Kidney (tissue), 13 donors: ENCODE measurements at regions not wholly inside any gene's neighbourhood (a gene's known extent, or its start where the extent isn't known, plus 50 kb on each side); places are given as distances from the start of the nearest gene placed in this dataset.

Experiments used
- DNase-seq, 5 donors: peaks; one replicate each; pipeline ENCODE4 v3.0.0-alpha.2; 2013 to 2020
- FAIRE-seq: peaks from 2 replicates; lab custom pipeline; 2012; peaks lifted over from hg19 to GRCh38; lab: Jason Lieb, UNC
- H3K27ac ChIP-seq, 2 donors: one replicate each; pipeline ENCODE4 v1.7.0; 2013; ENCODE audit warnings: low read depth in 2 of 2, low read length in 2 of 2, inconsistent platforms in 1 of 2
- H3K27me3 ChIP-seq: one replicate; pipeline ENCODE4 v1.7.1; 2013; ENCODE audit warnings: low read length, inconsistent platforms; ENCODE audit not compliant: control insufficient read depth, insufficient read depth
- H3K36me3 ChIP-seq, 3 donors: one replicate each; pipeline versions ENCODE4 v1.7.0 to v1.7.1; 2013; ENCODE audit warnings: low read length in 3 of 3, control low read depth in 1 of 3, inconsistent platforms in 1 of 3; ENCODE audit not compliant: insufficient read depth in 3 of 3, control insufficient read depth in 2 of 3
- H3K4me1 ChIP-seq, 3 donors: one replicate each; pipeline versions ENCODE4 v1.7.0 to v1.7.1; 2013; ENCODE audit warnings: low read length in 3 of 3, inconsistent platforms in 1 of 3, low read depth in 1 of 3; ENCODE audit not compliant: control insufficient read depth in 2 of 3, insufficient read depth in 2 of 3
- H3K4me3 ChIP-seq, 3 donors: one replicate each; pipeline versions ENCODE4 v1.7.0 to v1.8.1; 2013; ENCODE audit warnings: low read length in 3 of 3, control low read depth in 1 of 3, inconsistent platforms in 1 of 3
- H3K9ac ChIP-seq, 3 donors: one replicate each; pipeline versions ENCODE4 v1.7.0 to v1.7.1; 2013; ENCODE audit warnings: low read length in 3 of 3, control low read depth in 1 of 3, inconsistent platforms in 1 of 3
- H3K9me3 ChIP-seq, 3 donors: one replicate each; pipeline versions ENCODE4 v1.7.0 to v1.7.1; 2013; ENCODE audit warnings: low read length in 3 of 3, control low read depth in 1 of 3, inconsistent platforms in 1 of 3; ENCODE audit not compliant: control insufficient read depth in 2 of 3, insufficient read depth in 1 of 3
- intact Hi-C: fragments of 100-400 bp; cut with DNase I; formaldehyde crosslinking; loops from one replicate; pipeline ENCODE4 v1.11.1; 2022
- TF ChIP-seq, protein P1 (sequence below): IDR thresholded peaks from 3 replicates; pipeline ENCODE4 v1.5.1; 2012; ENCODE audit warnings: mild to moderate bottlenecking, moderate library complexity, borderline replicate concordance; ENCODE audit not compliant: insufficient read depth; ENCODE audit errors: extremely low read depth
- donor health status: control.
- donor health status: control.
- donor health status: control.
- donor health status: control.
- donor health status: control.
- donor health status: DM: yes; HTN: yes; CAD: no.
- donor health status: Normal renal cell carcinoma (clear cell type).

DNA sequence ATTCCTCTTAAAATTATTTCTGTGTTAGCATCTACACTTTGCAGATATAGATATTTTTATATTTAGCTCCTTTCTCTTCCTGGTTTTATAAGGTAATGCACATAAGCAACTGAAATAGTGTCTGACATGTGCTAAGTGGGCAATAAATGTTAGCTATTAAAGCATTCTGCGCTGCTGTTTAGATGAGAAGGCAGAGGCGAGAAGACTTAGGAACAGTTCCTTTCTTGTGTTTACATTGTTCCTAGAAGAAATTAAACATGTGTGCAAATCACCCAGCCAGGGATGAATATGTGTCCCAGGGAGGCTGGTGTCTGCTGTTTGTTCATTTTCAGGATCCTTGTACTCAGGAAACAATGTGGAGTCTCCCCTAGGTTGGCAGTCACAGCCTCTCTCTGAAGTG is 292.3 kb downstream of the PMP22 start:
- no peak overlapping the region for H3K9ac ChIP-seq
- H3K36me3 ChIP-seq: no peaks in the 10 kb centered on the region
- peaks cover 0 to 7% (median 2%) of the 10 kb centered on the region in 3 donors for H3K9me3 ChIP-seq
- H3K4me3 ChIP-seq: no peak overlapping the region
- no peaks in the 10 kb centered on the region for H3K4me1 ChIP-seq
- TF ChIP-seq, protein P1, sequence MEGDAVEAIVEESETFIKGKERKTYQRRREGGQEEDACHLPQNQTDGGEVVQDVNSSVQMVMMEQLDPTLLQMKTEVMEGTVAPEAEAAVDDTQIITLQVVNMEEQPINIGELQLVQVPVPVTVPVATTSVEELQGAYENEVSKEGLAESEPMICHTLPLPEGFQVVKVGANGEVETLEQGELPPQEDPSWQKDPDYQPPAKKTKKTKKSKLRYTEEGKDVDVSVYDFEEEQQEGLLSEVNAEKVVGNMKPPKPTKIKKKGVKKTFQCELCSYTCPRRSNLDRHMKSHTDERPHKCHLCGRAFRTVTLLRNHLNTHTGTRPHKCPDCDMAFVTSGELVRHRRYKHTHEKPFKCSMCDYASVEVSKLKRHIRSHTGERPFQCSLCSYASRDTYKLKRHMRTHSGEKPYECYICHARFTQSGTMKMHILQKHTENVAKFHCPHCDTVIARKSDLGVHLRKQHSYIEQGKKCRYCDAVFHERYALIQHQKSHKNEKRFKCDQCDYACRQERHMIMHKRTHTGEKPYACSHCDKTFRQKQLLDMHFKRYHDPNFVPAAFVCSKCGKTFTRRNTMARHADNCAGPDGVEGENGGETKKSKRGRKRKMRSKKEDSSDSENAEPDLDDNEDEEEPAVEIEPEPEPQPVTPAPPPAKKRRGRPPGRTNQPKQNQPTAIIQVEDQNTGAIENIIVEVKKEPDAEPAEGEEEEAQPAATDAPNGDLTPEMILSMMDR: no peak
- intact Hi-C loops: no loop called here
- H3K27me3 ChIP-seq: no peaks in the 10 kb centered on the region
- no peak overlapping the region for H3K27ac ChIP-seq
- FAIRE-seq (no peak), DNase-seq (no peak)

DNA sequence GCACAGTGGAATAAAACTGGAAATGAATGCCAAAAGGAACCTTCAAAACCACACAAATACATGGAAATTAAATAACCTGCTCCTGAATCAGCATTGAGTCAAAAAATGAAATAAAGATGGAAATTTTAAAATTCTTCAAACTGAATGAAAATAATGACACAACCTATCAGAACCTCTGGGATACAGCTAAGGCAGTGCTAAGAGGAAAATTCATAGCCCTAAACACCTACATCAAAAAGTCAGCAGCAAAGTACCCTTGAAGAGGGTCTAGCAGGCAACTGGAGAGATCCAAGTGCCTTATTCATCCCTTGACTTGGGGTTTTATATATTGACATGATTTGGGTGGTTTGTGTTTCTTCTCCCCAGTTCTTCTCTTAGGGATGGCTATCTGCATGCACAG is 294.1 kb downstream of the PMP22 start:
- Histone ChIP-seq H3K9me3 (peaks cover 0 to 7% (median 2%) of the 10 kb centered on the region in 3 donors), H3K27me3 (no peaks in the 10 kb centered on the region), H3K4me1 (no peaks in the 10 kb centered on the region), H3K4me3 (no peak overlapping the region), H3K27ac (no peak overlapping the region), H3K9ac (no peak overlapping the region), H3K36me3 (no peaks in the 10 kb centered on the region)
- TF ChIP-seq, protein P1: no peak
- intact Hi-C loops: no loop called here
- FAIRE-seq: no peak
- DNase-seq: no peak

DNA sequence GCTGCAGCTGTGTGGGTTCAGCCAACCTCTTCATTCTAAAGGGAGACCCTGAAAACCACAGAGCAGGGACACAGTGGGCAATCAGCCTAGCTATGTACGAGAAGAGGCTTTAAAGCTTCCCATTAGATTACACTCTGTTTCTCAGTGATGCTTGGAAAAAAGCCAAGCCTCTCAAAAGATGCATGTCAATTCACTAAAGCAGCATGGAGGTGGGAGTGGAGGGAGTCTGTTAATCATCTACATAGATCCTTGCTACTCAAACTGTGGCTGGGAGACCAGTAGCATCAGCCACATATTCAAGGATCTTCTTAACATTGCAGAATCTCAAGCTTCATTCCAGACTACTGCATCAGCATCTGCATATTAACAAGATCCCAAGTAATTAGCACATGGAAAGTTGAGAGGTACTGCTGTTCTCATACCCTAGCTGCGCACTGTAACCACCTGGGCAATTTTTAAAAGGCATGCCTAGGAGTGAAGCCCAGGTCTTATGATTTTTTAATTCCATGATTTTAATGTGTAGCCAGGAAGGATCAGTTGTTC is 305.9 kb downstream of the PMP22 start:
- Histone ChIP-seq H3K27ac (no peak overlapping the region), H3K4me1 (no peaks in the 10 kb centered on the region), H3K9me3 (no peaks in the 10 kb centered on the region), H3K9ac (no peak overlapping the region), H3K4me3 (no peak overlapping the region), H3K27me3 (no peaks in the 10 kb centered on the region), H3K36me3 (no peaks in the 10 kb centered on the region)
- no peak for FAIRE-seq
- TF ChIP-seq, protein P1: no peak
- intact Hi-C loops: no loop called here
- peak in 2 of 5 donors; percentile 57 to 72 for DNase-seq

DNA sequence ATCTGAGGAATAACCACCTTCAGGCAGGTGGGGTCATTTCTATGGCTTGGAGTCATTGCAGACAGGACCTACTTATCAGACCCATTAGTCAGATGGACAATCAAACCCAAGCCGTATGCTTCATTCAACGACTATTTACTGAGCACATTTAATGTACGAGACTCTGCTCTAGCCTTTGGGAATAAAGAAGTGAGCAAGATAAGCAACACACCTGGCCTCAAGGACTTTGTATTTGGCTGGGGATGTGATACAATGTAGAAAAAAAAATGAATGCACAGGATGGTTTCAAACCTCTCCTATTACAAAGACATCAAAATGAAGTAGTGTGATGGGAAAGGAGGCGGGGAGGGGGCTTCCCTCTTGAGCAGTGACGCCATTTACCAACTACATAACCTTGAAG is 311.7 kb downstream of the PMP22 start:
- DNase-seq: no peak
- no peaks in the 10 kb centered on the region for H3K27me3 ChIP-seq
- H3K36me3 ChIP-seq: no peaks in the 10 kb centered on the region
- FAIRE-seq: no peak
- H3K4me1 ChIP-seq: no peaks in the 10 kb centered on the region
- no peak overlapping the region for H3K27ac ChIP-seq
- H3K4me3 ChIP-seq: no peak overlapping the region
- no peak overlapping the region for H3K9ac ChIP-seq
- TF ChIP-seq, protein P1: no peak
- intact Hi-C loops: no loop called here
- H3K9me3 ChIP-seq: no peaks in the 10 kb centered on the region
